Esophagus squamous epithelium (tissue), 5 donors: ENCODE measurements at regions not wholly inside any gene's neighbourhood (a gene's known extent, or its start where the extent isn't known, plus 50 kb on each side); places are given as distances from the start of the nearest gene placed in this dataset.
"Not testable (repeated sequence)": the region's sequence is repeated elsewhere in the genome, so short reads cannot be mapped to it uniquely, and the experiment has no call there.

Experiments used
- DNase-seq: peaks from one replicate; lab custom pipeline; 2025; lab: John Stamatoyannopoulos, UW
- H3K27ac ChIP-seq, 4 donors: fragments of 200-600 bp; sonication (generic); one replicate each; pipeline ENCODE4 v1.5.1; 2016 to 2019; ENCODE audit warnings: mild to moderate bottlenecking in 1 of 4
- H3K27me3 ChIP-seq, 4 donors: fragments of 200-600 bp; sonication (generic); 1 replicate in 3 of 4; 2 replicates in 1 of 4; pipeline versions ENCODE4 v1.5.1 to v1.6.0; 2017 to 2021; ENCODE audit warnings: antibody characterized with exemption in 1 of 4
- H3K36me3 ChIP-seq, 3 donors: fragments of 200-600 bp; sonication (generic); one replicate each; pipeline ENCODE4 v1.5.1; 2016 to 2019
- H3K4me1 ChIP-seq, 3 donors: fragments of 200-600 bp; sonication (generic); one replicate each; pipeline ENCODE4 v1.5.1; 2017 to 2019
- H3K4me3 ChIP-seq, 4 donors: fragments of 200-600 bp; sonication (generic); 1 replicate in 3 of 4; 2 replicates in 1 of 4; pipeline ENCODE4 v1.5.1; 2016 to 2019; ENCODE audit warnings: mild to moderate bottlenecking in 2 of 4, moderate library complexity in 1 of 4
- H3K9me3 ChIP-seq, 3 donors: fragments of 200-600 bp; sonication (generic); one replicate each; pipeline ENCODE4 v1.5.1; 2016 to 2019
- POLR2A ChIP-seq, 4 donors: fragments of 450-650 bp; IDR thresholded peaks; one replicate each; pipeline ENCODE4 v1.6.1; 2017; ENCODE audit warnings: antibody characterized with exemption in 4 of 4, mild to moderate bottlenecking in 4 of 4, moderate library complexity in 3 of 4
- WGBS, 2 donors: methylation state at CpG; one replicate each; pipeline ENCODE4 v1.1.5; 2018; 5-methylcytosine and 5-hydroxymethylcytosine counted together
- intact Hi-C: fragments of 100-400 bp; cut with DNase I; formaldehyde crosslinking; loops from one replicate; pipeline ENCODE4 v1.15.0; 2022
- TF ChIP-seq, protein P1 (sequence below), 6 experiments: fragments of 450-650 bp in 4 of 6; fragments of 200-600 bp in 2 of 6; sonication (generic) in 2 of 6; IDR thresholded peaks; one replicate each; pipeline ENCODE4 v1.5.1; 2016 to 2019; ENCODE audit warnings: antibody characterized with exemption in 6 of 6, mild to moderate bottlenecking in 4 of 6, moderate library complexity in 4 of 6
- donor health status: DM: yes; HTN: yes; CAD: no.

DNA sequence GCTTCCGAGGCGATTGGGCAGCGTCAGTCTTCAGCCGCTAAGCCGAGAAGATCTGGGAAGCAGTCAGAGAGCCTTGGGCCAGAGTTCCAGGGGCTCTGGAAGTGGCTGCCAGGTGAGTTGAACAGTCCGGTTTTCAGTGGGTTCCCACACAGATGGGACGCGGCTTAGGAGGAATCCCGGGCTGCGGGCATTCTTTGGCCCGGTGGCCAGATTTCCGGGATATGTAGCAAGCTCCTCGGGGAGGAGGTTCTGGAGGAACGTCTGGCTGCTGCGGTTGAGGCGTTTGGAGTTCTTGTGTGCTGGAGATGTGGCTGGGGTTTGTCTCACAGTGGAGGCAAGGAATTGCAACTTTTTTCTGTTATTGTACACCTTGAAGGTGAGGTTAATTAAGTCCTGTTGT is 182.6 kb downstream of the CD83 start:
- DNase-seq, result not testable (repeated sequence)
- 89 to 90% methylated on average over 11 to 16 of the region's 16 CpGs for WGBS, 2 donors

DNA sequence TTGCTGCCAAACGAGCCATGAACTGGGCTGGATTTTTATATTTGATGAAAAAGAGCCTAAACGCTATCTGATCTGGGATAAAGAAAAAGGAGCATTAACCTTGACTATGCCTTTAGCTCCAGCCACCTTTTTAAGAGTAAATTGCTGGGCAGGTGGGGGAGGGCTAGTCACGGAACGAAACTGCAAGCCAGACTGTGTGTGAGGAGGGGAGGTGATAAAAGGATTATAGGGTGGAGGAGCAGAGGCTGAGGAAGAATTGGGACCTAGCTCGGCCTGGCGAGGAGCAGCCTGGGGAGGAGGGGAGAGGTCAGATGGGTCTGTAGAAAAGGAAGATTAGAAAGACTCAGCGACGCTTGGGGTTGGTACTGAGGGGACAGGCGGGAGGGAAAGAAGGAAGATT is 183.1 kb downstream of the CD83 start:
- H3K4me1 ChIP-seq, H3K27ac ChIP-seq, H3K36me3 ChIP-seq, intact Hi-C loops, DNase-seq, H3K27me3 ChIP-seq, H3K9me3 ChIP-seq, H3K4me3 ChIP-seq: not testable (repeated sequence)
- WGBS, 2 donors, result 93 to 100% methylated on average over 3 of the region's 9 CpGs

More for the DNA sequence above, 182.6 kb downstream of the CD83 start:
- H3K27ac ChIP-seq, H3K4me3 ChIP-seq, H3K27me3 ChIP-seq, H3K9me3 ChIP-seq, H3K36me3 ChIP-seq, H3K4me1 ChIP-seq, intact Hi-C loops: not testable (repeated sequence)

DNA sequence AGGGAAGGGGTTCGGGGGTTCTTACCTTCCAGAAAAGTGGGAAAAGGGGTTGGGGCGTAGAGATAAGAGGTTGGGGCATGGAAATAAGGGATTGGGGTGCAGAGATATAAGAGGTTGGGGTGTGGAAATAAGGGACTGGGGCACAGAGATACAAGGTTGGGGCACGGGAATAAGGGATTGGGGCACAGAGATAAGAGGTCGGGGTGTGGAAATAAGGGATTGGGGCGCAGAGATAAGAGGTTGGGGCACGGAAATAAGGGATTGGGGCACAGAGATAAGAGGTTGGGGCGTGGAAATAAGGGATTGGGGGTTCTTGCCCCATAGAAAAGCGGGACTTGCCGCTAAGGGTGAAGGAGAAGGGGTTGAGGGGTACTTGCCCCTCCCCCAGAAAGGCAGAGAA is 183.9 kb downstream of the CD83 start:
- H3K4me1 ChIP-seq, H3K9me3 ChIP-seq, H3K27ac ChIP-seq, H3K27me3 ChIP-seq, H3K36me3 ChIP-seq, DNase-seq, H3K4me3 ChIP-seq, intact Hi-C loops: not testable (repeated sequence)
- 81 to 93% methylated on average over 8 to 9 of the region's 9 CpGs for WGBS, 2 donors

DNA sequence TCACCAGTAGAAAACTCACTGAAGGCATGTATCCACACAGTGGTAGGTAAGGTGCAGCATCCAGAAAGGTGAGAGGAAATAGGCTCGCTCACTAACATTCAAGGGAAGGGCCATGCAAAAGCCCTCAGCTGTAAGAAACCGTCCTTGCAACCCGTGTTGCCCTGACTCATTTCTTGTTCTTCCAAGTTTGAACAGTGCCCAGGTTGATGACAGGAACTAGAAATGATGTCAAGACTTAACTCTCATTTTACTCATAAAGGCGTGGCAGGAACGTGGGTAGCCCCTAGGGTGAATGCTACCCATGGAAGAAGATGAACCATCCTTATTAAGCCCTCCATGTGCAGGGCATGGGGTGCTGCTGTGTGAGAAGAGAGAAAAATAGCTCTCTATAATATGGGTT is 187.6 kb downstream of the CD83 start:
- intact Hi-C loops, result no loop called here

DNA sequence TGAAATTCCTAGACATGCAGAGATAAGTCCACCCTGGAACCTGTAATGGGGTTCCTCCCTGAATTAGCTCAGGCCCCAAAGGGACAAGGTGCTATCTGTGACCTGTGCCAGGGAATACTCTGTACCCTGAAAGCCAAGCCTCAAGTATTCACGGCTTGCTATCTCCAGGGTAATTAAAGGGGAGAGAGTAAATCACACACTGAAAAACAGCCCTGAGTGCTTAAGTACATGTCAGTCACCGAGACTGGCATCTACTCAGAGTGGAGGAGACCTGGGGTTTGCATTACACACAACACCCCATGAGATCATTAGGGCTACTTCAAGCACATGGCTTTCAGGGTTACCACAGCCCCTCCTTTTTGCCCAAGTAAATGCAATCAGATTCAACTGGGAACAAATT is 188.1 kb downstream of the CD83 start:
- DNase-seq, result no peak
- 77 to 80% methylated on average over 1 to 2 of the region's 2 CpGs for WGBS, 2 donors

More for the DNA sequence above, 187.6 kb downstream of the CD83 start:
- Histone ChIP-seq H3K9me3 (no peaks in the 10 kb centered on the region), H3K27me3 (no peaks in the 10 kb centered on the region), H3K36me3 (no peaks in the 10 kb centered on the region), H3K4me3 (no peak overlapping the region), H3K4me1 (peaks cover 0 to 7% (median 0%) of the 10 kb centered on the region in 3 donors), H3K27ac (no peak overlapping the region)
- WGBS, 2 donors, result 40 to 55% methylated on average over 5 of the region's 5 CpGs
- DNase-seq, result no peak
- no peak for TF ChIP-seq POLR2A (IDR thresholded peaks at IDR 0.05)

DNA sequence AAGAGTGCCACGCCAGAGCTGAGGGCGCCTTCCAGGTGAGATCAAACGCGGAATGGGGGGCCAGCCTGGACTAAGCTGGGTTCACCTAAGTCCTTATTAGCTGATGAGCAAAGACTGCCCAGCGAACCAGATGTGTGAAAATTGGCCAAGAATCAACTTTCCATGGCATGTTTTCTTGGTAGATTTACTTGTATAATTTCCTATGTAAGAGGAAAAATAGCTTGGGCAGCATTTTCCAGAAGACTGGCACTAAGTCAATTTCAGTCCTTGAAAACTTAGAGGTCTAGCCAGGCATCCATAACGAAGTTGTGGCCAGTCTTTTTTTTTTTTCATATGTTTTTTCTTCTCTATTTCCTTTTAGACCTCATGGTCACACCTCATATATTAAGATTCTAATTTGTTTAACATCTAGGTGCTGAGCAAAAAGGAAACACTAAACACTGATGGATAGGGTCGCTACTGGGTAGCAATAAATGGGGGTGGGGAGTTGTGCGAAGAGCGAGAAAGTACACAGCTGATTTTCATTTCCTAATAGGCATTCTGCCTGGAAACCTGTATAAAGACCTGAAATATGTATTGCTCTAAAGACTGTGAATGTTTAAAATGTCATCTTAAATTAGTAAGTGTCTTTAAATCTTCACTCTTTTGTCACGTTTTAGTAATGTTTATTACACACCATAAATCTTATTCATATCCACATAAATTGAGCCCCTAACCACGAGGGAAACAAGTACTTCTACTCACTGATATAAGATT is 188.8 kb downstream of the CD83 start:
- Histone ChIP-seq H3K4me3 (no peak overlapping the region), H3K36me3 (no peaks in the 10 kb centered on the region), H3K4me1 (peaks cover 0 to 7% (median 0%) of the 10 kb centered on the region in 3 donors), H3K9me3 (no peaks in the 10 kb centered on the region), H3K27me3 (no peaks in the 10 kb centered on the region), H3K27ac (no peak overlapping the region)
- DNase-seq, result no peak
- intact Hi-C loops, result no loop called here
- 74 to 76% methylated on average over 11 of the region's 11 CpGs for WGBS, 2 donors
- TF ChIP-seq, protein P1, sequence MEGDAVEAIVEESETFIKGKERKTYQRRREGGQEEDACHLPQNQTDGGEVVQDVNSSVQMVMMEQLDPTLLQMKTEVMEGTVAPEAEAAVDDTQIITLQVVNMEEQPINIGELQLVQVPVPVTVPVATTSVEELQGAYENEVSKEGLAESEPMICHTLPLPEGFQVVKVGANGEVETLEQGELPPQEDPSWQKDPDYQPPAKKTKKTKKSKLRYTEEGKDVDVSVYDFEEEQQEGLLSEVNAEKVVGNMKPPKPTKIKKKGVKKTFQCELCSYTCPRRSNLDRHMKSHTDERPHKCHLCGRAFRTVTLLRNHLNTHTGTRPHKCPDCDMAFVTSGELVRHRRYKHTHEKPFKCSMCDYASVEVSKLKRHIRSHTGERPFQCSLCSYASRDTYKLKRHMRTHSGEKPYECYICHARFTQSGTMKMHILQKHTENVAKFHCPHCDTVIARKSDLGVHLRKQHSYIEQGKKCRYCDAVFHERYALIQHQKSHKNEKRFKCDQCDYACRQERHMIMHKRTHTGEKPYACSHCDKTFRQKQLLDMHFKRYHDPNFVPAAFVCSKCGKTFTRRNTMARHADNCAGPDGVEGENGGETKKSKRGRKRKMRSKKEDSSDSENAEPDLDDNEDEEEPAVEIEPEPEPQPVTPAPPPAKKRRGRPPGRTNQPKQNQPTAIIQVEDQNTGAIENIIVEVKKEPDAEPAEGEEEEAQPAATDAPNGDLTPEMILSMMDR (IDR thresholded peaks at IDR 0.05), result no peak
- no peak for TF ChIP-seq POLR2A (IDR thresholded peaks at IDR 0.05)

More for the DNA sequence above, 188.1 kb downstream of the CD83 start:
- no peaks in the 10 kb centered on the region for H3K9me3 ChIP-seq
- H3K4me3 ChIP-seq, result no peak overlapping the region
- H3K27ac ChIP-seq, result no peak overlapping the region
- intact Hi-C loops, result no loop called here
- H3K36me3 ChIP-seq, result no peaks in the 10 kb centered on the region
- peaks cover 0 to 7% (median 0%) of the 10 kb centered on the region in 3 donors for H3K4me1 ChIP-seq
- H3K27me3 ChIP-seq, result no peaks in the 10 kb centered on the region
- no peak for TF ChIP-seq POLR2A (IDR thresholded peaks at IDR 0.05)
- TF ChIP-seq, protein P1 (IDR thresholded peaks at IDR 0.05), result no peak

DNA sequence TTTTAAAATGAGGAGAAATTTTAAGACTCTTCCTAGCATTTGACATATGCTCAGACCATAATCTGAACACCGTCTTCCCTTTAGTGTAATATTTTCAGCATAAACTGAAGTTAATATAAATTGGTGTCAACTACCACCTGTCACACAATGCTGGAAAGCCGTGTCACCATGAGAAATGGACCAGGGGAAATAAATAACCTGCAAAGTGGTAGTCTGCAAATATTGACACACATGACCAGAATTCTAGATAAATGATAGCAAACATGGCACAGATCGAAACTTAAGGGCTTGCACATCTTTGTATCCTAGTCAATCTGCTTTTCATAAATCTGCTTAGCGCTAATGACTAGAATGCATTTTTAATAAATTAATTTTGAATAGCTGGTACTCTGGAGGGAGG is 191.9 kb downstream of the CD83 start:
- Histone ChIP-seq H3K27ac (no peak overlapping the region), H3K36me3 (no peaks in the 10 kb centered on the region), H3K4me3 (no peak overlapping the region), H3K4me1 (peaks cover 0 to 5% (median 0%) of the 10 kb centered on the region in 3 donors), H3K27me3 (no peaks in the 10 kb centered on the region), H3K9me3 (no peaks in the 10 kb centered on the region)
- WGBS, 2 donors, result 83 to 91% methylated on average over 4 of the region's 4 CpGs
- no peak for DNase-seq
- no peak for TF ChIP-seq POLR2A (IDR thresholded peaks at IDR 0.05)
- TF ChIP-seq, protein P1 (IDR thresholded peaks at IDR 0.05), result no peak
- intact Hi-C loops, result no loop called here
